ENCODE measurements at regions not wholly inside any gene's neighbourhood (a gene's known extent, or its start where the extent isn't known, plus 50 kb on each side); places are given as distances from the start of the nearest gene placed in this dataset.

GRCh38 chr12:98296462-98297079, 218.8 kb upstream of the TMPO start:
- no peak for DNase-seq

DNA sequence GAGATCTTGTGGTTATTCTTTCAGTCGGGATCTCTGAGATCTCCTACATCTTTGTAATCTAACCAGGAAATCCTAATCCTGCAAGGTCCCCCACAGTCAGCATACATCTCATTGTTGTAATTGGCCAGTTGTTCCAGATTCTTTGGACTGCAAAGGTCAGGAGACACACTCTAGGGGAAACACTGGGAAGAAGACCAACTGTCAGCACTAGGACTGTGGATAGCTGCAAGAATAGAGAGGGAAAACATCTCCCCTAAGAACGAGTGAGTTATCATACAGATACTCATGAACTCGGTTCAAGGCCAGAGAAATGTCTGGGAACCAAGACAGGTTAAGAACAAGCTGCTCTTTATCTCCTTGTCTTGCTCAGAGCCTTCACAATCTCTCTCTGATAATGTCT, 217.9 kb upstream of the TMPO start:
- no peak for DNase-seq

DNA sequence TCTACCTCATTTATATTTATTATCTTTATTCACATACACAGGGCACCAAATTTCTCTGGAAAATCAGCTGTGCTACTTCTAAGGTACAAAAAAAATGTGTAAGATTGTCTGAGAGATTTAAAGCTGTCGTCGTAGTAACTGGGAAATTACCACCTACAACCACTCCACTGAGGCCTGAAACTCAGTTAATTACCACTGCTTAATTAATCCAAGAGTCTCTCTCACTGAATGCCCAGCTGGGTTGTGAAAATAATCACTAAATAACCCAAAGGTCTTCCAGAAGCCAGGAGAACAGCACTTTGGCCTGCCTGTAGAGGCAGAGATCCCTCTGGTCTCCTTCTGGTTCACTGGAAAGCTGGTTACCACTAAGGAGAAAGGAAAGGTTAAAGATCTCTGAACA, 207.2 kb upstream of the TMPO start:
- no peak for DNase-seq

DNA sequence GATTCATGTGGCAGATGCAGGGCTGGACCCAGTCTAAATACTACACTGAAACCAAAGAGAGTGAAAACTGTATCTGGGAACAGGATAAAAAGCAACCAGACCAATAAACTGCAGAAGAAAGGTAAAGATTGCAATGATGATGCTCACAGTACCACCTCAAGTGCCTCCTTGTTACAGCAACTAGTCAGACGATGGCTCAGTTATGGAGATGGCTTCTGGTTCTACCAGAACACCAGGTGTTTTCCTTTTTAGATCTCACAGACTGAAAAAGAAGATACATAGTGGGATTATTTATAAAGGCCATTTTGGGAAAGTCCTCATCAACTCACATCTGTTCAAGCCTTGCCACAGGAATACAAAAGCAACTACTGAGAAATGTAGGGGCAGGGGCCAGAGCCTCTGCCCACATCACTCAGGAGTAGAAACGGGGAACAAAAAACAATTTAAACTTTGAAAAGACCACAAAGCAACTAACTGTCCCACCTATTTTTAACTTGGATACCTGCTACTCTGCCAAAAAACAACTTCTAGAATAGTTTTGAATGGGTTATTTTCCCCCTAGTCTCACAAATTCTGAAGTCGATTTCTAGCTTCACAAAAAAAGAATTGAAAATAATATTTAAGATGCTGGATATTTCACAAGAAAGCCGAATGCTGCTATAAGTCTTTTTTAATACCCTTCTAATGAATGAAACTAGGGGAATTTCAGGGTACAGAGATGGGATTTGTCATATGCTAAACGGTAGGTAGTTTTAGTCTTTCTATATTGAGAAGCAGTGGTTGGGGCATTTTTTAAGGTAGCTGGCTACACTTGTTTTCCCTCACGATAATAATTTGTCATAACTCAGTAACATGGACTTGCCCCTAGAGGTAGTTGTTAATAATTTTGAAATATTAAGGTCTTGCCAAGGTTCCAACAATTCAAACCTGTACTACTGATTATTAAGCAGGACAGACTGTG, 197.2 kb upstream of the TMPO start:
- no peak for DNase-seq

DNA sequence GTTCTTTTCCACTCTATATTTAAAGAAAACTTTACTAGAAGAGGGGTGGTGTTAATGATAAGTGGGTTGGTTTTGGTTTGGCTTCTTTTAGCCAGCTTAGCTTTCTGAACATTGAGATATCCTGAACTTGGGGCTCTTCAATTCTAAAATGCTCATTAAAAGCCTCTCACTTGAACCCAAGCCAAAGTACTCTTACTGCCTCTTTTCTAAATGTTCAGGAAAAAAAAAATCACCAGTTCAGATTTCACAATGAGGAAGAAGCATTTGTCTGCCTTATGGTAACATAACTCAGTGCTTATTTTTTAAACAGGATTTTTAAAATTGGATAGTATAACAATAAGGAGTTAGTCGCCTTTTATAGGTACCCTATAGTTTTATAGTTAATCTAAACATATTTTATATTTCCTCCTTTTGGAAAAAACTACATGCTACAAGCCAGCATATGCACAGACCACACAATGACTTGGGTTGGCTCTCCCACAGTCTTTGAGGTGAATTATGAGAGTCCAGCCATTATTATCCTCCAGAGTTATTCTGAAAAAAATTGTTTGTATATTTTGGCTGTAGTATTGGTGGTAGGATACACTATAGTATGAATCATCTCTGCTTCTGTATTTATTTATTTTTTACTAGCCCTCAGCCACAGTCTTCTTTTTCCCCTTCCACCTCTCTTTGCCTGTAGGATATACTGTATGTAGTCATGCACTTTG, 195.5 kb upstream of the TMPO start:
- DNase-seq, result no peak

GRCh38 chr12:98325003-98325402, 190.4 kb upstream of the TMPO start:
- DNase-seq, result no peak

- DNase-seq, result no peak
Measured at GRCh38 chr12:98328467-98328866, 186.9 kb upstream of the TMPO start.

DNA sequence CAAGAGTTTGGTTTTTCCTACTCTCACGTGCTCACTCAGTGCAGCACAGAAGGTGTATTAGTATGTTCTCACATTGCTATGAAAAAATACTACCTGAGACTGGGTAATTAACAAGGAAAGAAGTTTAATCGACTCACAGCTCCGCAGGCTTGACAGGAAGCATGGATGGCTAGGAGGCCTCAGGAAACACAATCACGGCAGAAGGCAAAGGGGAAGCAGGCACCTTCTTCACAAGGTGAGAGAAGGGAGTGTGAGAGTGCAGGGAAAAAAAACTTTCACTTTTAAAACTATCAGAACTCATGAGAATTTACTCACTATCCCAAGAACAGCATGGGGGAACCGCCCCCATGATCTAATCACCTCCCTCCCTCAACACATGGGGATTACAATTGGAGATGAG, 185.8 kb upstream of the TMPO start:
- DNase-seq, result no peak

- DNase-seq, result no peak
Measured at GRCh38 chr12:98332642-98333041, 182.7 kb upstream of the TMPO start.

- DNase-seq, result no peak
Measured at GRCh38 chr12:98334768-98335167, 180.6 kb upstream of the TMPO start.

DNA sequence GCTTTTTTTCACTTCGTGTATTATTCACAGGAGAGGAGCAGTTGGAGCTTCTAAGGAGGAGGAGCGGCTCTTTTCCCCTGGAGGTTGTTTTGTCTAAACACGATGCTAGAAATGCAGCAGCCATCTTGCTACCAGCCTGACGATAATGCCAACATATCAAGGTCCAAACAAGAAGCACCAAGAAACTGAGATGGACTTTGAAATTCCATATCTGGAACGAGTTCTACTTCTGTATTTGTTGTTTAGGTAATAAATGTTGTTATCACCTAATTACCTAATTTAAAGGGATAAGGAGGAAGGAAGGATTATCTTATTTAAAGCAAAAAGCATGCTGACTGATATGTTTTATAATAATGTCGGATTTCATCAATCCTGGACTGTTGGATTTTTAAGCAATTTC, 174.4 kb upstream of the TMPO start:
- no peak for DNase-seq

DNA sequence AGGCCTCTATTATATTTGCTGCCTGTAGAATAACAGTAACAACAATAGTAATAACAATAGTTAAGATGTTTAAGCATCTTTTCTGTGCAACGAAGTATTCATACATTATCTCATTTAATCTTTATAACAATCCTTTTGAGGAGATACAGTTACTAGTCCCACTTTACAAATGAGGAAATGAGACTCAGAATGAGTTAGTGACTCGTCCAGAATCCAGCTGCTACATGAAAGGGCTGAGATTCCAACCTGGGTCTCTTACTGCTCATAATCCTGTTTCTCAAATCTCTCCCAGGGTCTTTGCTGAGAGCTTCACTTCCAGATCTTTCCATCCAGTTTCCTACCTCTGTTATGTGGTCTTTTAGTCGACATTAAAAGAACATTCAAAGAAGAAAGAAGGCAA, 173.7 kb upstream of the TMPO start:
- no peak for DNase-seq

GRCh38 chr12:98343002-98343567, 172.3 kb upstream of the TMPO start:
- DNase-seq, result no peak

GRCh38 chr12:98344046-98344930, 171.1 kb upstream of the TMPO start:
- no peak for DNase-seq

DNA sequence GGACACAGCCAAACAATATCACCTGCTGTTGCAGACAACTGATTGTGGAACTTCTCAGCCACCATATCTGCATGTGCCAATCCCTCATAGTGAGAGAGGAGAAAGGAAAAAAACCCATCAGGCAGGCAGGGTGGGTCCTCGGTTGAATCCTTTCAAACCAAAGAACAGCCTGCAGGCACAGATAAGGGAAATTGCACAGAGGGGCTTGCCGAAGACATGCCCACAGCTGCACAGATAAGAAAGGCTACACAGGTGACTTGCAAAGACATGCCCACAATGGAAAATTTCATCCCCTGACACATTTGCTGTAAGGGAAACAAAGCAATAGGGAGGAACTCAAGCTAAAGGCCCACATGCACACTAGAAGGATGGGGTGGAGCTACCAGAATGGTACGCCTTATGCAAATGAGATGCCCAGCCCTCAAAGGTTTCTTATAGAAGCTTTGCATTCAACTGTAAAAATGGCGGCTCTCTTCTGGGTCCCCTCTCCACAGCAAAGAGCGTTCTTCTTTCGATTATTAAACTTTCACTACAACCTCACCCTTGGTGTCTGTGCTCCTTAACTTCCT, 170.0 kb upstream of the TMPO start:
- DNase-seq, result no peak

- no peak for DNase-seq
Measured at GRCh38 chr12:98351089-98351488, 164.3 kb upstream of the TMPO start.

GRCh38 chr12:98351784-98352183, 163.6 kb upstream of the TMPO start:
- DNase-seq, result no peak

GRCh38 chr12:98352218-98352811, 163.1 kb upstream of the TMPO start:
- no peak for DNase-seq

DNA sequence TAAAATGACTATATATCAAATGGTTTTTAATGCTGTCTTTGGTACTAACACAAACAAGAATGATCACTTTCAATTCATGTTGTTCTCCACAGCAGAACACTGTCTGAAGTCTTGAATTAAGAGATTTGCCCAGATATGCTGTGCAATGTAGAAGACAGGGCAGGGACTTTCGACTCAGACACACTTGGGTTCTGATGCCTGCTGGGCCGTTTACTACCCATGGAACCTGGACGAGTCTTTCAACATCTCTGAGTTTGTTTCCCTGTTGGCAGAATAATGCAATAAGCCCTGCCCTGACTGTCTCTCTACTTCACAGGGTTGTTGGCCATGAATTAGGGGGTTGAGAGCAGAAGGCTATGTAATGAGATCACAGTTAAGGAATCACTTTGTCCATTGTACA, 162.6 kb upstream of the TMPO start:
- DNase-seq, result no peak

- DNase-seq, result peak; percentile 16
Measured at GRCh38 chr12:98354520-98355035, 160.8 kb upstream of the TMPO start.

DNA sequence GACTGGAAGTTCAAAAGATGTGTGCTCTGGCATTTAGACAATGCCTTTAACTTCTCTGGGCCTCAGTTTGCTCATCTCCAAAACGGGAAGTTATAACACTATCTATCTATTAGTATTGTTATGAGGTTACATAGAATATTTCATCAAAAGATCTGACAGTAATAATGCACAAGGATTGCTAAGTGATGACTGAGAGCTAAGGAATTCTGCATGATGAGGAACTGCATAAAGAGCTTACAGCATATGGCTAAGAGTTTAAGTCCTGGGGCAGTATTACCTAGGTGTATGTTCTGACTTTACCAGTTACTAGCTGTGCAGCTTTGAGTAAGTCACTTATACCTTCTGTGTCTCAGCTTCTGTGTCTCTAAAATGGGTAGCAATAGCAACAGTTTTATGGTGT, 160.1 kb upstream of the TMPO start:
- DNase-seq, result no peak
